PC-9 (cell line): ENCODE measurements at regions not wholly inside any gene's neighbourhood (a gene's known extent, or its start where the extent isn't known, plus 50 kb on each side); places are given as distances from the start of the nearest gene placed in this dataset.

Source experiments
- BruUV-seq: library from RNA; stranded (reverse); fragments of 400-500 nt; replicated peaks from 2 replicates; lab custom pipeline; 2021; lab: Mats Ljungman, UMichigan
- CTCF ChIA-PET: fragments of 300-600 bp; sonication (Branson Sonifier 250); formaldehyde crosslinking; loops from one replicate; lab custom pipeline; 2022; ENCODE audit warnings: antibody characterized with exemption; lab: Charles Lee
- POLR2A ChIA-PET: fragments of 300-600 bp; sonication (Branson Sonifier 250); formaldehyde crosslinking; loops from one replicate; lab custom pipeline; 2022; ENCODE audit warnings: antibody characterized with exemption; ENCODE audit not compliant: unreplicated experiment; lab: Charles Lee
- DNase-seq, 2 experiments: peaks; one replicate each; pipeline versions ENCODE4 v3.0.0 to v3.0.0-alpha.2; 2015 to 2022; ENCODE audit warnings: mixed read lengths in 1 of 2
- H2AFZ ChIP-seq: fragments of 200-600 bp; sonication (generic); 2 replicates; pipeline ENCODE4 v1.8.1; 2017; ENCODE audit warnings: antibody characterized with exemption
- H3F3A ChIP-seq: fragments of 200-600 bp; sonication (generic); 2 replicates; pipeline ENCODE4 v1.8.1; 2017; ENCODE audit warnings: antibody characterized with exemption, mild to moderate bottlenecking, low read depth; ENCODE audit not compliant: insufficient read depth
- H3K27ac ChIP-seq: fragments of 200-600 bp; sonication (generic); 2 replicates; pipeline ENCODE4 v1.6.1; 2016; ENCODE audit warnings: mixed run types
- H3K27me3 ChIP-seq: fragments of 200-600 bp; sonication (generic); 2 replicates; pipeline ENCODE4 v1.6.1; 2016; ENCODE audit warnings: low read depth, mixed run types; ENCODE audit not compliant: insufficient read depth
- H3K36me3 ChIP-seq: fragments of 200-600 bp; sonication (generic); 2 replicates; pipeline ENCODE4 v1.6.1; 2016; ENCODE audit warnings: low read depth, mixed run types
- H3K4me1 ChIP-seq: fragments of 200-600 bp; sonication (generic); replicated peaks from 2 replicates; pipeline ENCODE4 v1.6.1; 2016; ENCODE audit warnings: mixed run types; ENCODE audit not compliant: insufficient read depth
- H3K4me2 ChIP-seq: fragments of 200-600 bp; sonication (generic); 2 replicates; pipeline ENCODE4 v1.6.1; 2017; ENCODE audit warnings: mixed run types
- H3K4me3 ChIP-seq: fragments of 200-600 bp; sonication (generic); 2 replicates; pipeline ENCODE4 v1.6.1; 2016; ENCODE audit warnings: mixed run types
- H3K79me2 ChIP-seq: fragments of 200-600 bp; sonication (generic); 2 replicates; pipeline ENCODE4 v1.6.1; 2017; ENCODE audit warnings: low read depth, mixed run types
- H3K9me2 ChIP-seq: fragments of 200-600 bp; sonication (generic); 2 replicates; pipeline ENCODE4 v1.8.1; 2017; ENCODE audit warnings: mild to moderate bottlenecking; ENCODE audit not compliant: insufficient read depth
- H3K9me3 ChIP-seq: fragments of 200-600 bp; sonication (generic); 2 replicates; pipeline ENCODE4 v1.8.1; 2016; ENCODE audit warnings: low read depth; ENCODE audit not compliant: insufficient read depth
- H4K20me1 ChIP-seq: fragments of 200-600 bp; sonication (generic); 2 replicates; pipeline ENCODE4 v1.8.1; 2017; ENCODE audit not compliant: insufficient read depth
- CTCF ChIP-seq: fragments of 200-600 bp; sonication (generic); conservative IDR thresholded peaks from 2 replicates; pipeline ENCODE4 v1.6.1; 2017; ENCODE audit warnings: mixed run types, antibody characterized with exemption, mild to moderate bottlenecking, moderate library complexity
- EZH2 ChIP-seq: fragments of 200-600 bp; sonication (generic); IDR thresholded peaks from 2 replicates; pipeline ENCODE4 v1.8.0; 2017; ENCODE audit warnings: antibody characterized with exemption, low read depth
- intact Hi-C: fragments of 100-400 bp; cut with micrococcal nuclease; formaldehyde crosslinking; loops from one replicate; pipeline ENCODE4 v1.10.0; 2022; ENCODE audit not compliant: unreplicated experiment

- Histone ChIP-seq H3K4me2 (no peak overlapping the region), H3K9me3 (peaks cover 19% of the 10 kb centered on the region; the same call in 1 of the 2 replicates), H3K79me2 (no peaks in the 10 kb centered on the region), H3K36me3 (no peaks in the 10 kb centered on the region), H3K27ac (no peak overlapping the region), H3K4me1 (no peaks in the 10 kb centered on the region), H3K9me2 (no peaks in the 10 kb centered on the region), H3F3A (no peaks in the 10 kb centered on the region), H3K27me3 (peaks cover 60% of the 10 kb centered on the region), H2AFZ (no peak overlapping the region), H4K20me1 (no peaks in the 10 kb centered on the region), H3K4me3 (no peak overlapping the region)
- intact Hi-C loops, result no loop called here
- TF ChIP-seq CTCF (no peak), EZH2 (no peak)
- CTCF ChIA-PET, result no interaction called here
- no peak for DNase-seq
- POLR2A ChIA-PET, result no interaction called here
- BruUV-seq, result no TSS peak
These were observed 144.1 kb downstream of the NDUFA10 start for GRCh38 chr2:239881031-239881471.

- Histone ChIP-seq H3K4me1 (no peaks in the 10 kb centered on the region), H3K36me3 (no peaks in the 10 kb centered on the region), H3K4me2 (no peak overlapping the region), H2AFZ (no peak overlapping the region), H3K79me2 (no peaks in the 10 kb centered on the region), H3K4me3 (no peak overlapping the region), H3K9me2 (no peaks in the 10 kb centered on the region), H3K27ac (no peak overlapping the region), H3K27me3 (peaks cover 67% of the 10 kb centered on the region), H4K20me1 (no peaks in the 10 kb centered on the region), H3K9me3 (peaks cover 13% of the 10 kb centered on the region; the same call in 1 of the 2 replicates), H3F3A (no peaks in the 10 kb centered on the region)
- intact Hi-C loops, result no loop called here
- BruUV-seq, result no TSS peak
- TF ChIP-seq CTCF, result no peak
- TF ChIP-seq EZH2, result no peak
- no peak for DNase-seq
- ChIA-PET CTCF (no interaction called here), POLR2A (no interaction called here)
These were observed 144.7 kb downstream of the NDUFA10 start for GRCh38 chr2:239880396-239880795.

GRCh38 chr2:239879423-239880084 is 145.6 kb downstream of the NDUFA10 start:
- H3K9me3 ChIP-seq, result peaks cover 5% of the 10 kb centered on the region; the same call in 1 of the 2 replicates
- CTCF ChIA-PET, result interaction anchor here (0.6 to 0.7 kb wide), 2 partner anchors 113 to 304 kb away, joined by 4 to 8 read pairs; no protein-coding TSS in a partner anchor
- H4K20me1 ChIP-seq, result no peaks in the 10 kb centered on the region
- no peaks in the 10 kb centered on the region for H3K4me1 ChIP-seq
- H3K9me2 ChIP-seq, result no peaks in the 10 kb centered on the region
- no peak overlapping the region for H2AFZ ChIP-seq
- POLR2A ChIA-PET, result interaction anchor here (0.6 kb wide), 1 partner anchor 217 kb away, joined by 3 read pairs; no protein-coding TSS in a partner anchor
- H3K4me3 ChIP-seq, result no peak overlapping the region
- no peaks in the 10 kb centered on the region for H3K79me2 ChIP-seq
- no TSS peak for BruUV-seq
- no peaks in the 10 kb centered on the region for H3F3A ChIP-seq
- intact Hi-C loops, result no loop called here
- H3K27ac ChIP-seq, result no peak overlapping the region
- H3K4me2 ChIP-seq, result no peak overlapping the region
- no peaks in the 10 kb centered on the region for H3K36me3 ChIP-seq
- peaks cover 75% of the 10 kb centered on the region for H3K27me3 ChIP-seq
- DNase-seq, result no peak
- TF ChIP-seq EZH2, result 0 out of 2 replicates have a peak, but pooled peaks have one; percentile 32
- TF ChIP-seq CTCF, result no peak
